ENCODE measurements at regions not wholly inside any gene's neighbourhood (a gene's known extent, or its start where the extent isn't known, plus 50 kb on each side); places are given as distances from the start of the nearest gene placed in this dataset.

DNA sequence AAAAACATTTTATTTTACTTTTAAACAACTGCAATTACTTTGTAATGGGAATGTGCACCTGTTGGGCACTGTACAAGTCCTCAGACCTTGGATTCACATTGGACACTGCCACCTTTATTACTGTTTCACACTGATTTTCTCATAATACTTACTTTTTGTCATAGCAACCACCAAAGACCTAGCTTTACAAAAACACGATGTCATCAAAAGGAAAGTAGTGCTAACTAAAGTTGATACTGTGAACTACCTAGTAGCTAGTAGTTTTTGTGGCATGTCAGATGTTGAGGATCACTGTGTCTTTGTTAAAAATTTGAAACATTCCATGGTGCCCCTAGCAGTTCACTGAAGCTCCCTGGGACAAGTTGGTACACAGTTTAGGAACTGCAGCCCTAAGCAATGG is 62.9 kb upstream of the HOPX start:
- no peak for TF ChIP-seq POLR2A (IDR thresholded peaks at IDR 0.05)
- TF ChIP-seq, protein P1, sequence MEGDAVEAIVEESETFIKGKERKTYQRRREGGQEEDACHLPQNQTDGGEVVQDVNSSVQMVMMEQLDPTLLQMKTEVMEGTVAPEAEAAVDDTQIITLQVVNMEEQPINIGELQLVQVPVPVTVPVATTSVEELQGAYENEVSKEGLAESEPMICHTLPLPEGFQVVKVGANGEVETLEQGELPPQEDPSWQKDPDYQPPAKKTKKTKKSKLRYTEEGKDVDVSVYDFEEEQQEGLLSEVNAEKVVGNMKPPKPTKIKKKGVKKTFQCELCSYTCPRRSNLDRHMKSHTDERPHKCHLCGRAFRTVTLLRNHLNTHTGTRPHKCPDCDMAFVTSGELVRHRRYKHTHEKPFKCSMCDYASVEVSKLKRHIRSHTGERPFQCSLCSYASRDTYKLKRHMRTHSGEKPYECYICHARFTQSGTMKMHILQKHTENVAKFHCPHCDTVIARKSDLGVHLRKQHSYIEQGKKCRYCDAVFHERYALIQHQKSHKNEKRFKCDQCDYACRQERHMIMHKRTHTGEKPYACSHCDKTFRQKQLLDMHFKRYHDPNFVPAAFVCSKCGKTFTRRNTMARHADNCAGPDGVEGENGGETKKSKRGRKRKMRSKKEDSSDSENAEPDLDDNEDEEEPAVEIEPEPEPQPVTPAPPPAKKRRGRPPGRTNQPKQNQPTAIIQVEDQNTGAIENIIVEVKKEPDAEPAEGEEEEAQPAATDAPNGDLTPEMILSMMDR (IDR thresholded peaks at IDR 0.05): no peak
